MCF 10A (cell line): ENCODE measurements at regions not wholly inside any gene's neighbourhood (a gene's known extent, or its start where the extent isn't known, plus 50 kb on each side); places are given as distances from the start of the nearest gene placed in this dataset.

Experiments used
- BruUV-seq: library from RNA; stranded (reverse); fragments of 400-500 nt; replicated peaks from 2 replicates; lab custom pipeline; 2021; lab: Mats Ljungman, UMichigan
- CTCF ChIA-PET: fragments of 300-600 bp; sonication (Branson Sonifier 250); formaldehyde crosslinking; extraction: SDS; loops from one replicate; lab custom pipeline; 2021; ENCODE audit warnings: antibody characterized with exemption, inconsistent platforms; lab: Yijun Ruan, JAX
- POLR2A ChIA-PET: fragments of 300-600, 350-650 bp; sonication (Branson Sonifier 250); formaldehyde crosslinking; extraction: SDS; loops from one replicate; lab custom pipeline; 2020; ENCODE audit warnings: antibody characterized with exemption, inconsistent platforms; lab: Yijun Ruan, JAX
- DNase-seq: peaks from one replicate; pipeline ENCODE4 v3.0.0-alpha.2; 2018; ENCODE audit not compliant: unreplicated experiment
- H3K27ac Mint-ChIP-seq: one replicate; pipeline ENCODE4 v1.8.0; 2022; ENCODE audit warnings: mild to moderate bottlenecking, low read depth, mixed read lengths; ENCODE audit not compliant: unreplicated experiment
- H3K27me3 Mint-ChIP-seq: one replicate; pipeline ENCODE4 v1.8.0; 2022; ENCODE audit warnings: mixed read lengths; ENCODE audit not compliant: insufficient read depth, unreplicated experiment
- H3K36me3 Mint-ChIP-seq: one replicate; pipeline ENCODE4 v1.8.0; 2022; ENCODE audit warnings: mild to moderate bottlenecking, moderate library complexity, mixed read lengths; ENCODE audit not compliant: insufficient read depth, unreplicated experiment
- H3K4me1 Mint-ChIP-seq: one replicate; pipeline ENCODE4 v1.8.0; 2022; ENCODE audit warnings: mixed read lengths; ENCODE audit not compliant: insufficient read depth, unreplicated experiment
- H3K4me3 Mint-ChIP-seq: one replicate; pipeline ENCODE4 v1.8.0; 2022; ENCODE audit warnings: mild to moderate bottlenecking, moderate library complexity, mixed read lengths; ENCODE audit not compliant: unreplicated experiment
- H3K9me3 Mint-ChIP-seq: one replicate; pipeline ENCODE4 v1.8.0; 2022; ENCODE audit warnings: mixed read lengths; ENCODE audit not compliant: unreplicated experiment
- intact Hi-C: fragments of 100-400 bp; cut with micrococcal nuclease; formaldehyde crosslinking; loops from 2 replicates; pipeline ENCODE4 v1.14.1; 2022
- TF ChIP-seq, protein P1 (sequence below): fragments of 200-600 bp; IDR thresholded peaks from one replicate; pipeline ENCODE4 v1.8.0; 2022; ENCODE audit warnings: antibody characterized with exemption, mild to moderate bottlenecking; ENCODE audit not compliant: unreplicated experiment

DNA sequence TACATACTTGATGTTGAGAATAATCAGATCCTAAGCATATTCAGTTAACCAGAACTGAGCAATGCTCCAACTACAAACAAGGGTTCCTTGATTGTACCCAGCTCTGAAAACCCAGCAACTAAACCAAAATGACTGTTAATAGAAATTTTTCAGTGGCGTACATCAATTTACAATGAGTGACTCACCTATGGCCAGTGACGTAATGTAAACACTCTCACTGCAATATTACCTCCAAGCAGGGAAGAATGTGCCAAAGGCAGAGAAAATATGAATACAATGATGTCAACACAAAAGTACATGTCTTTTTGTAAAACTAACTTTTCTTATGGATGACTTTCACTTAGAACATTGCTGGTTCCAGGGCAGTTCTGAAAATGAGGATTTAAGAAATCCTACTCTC lies 611.3 kb downstream of the EDEM1 start:
- peaks cover 7% of the 10 kb centered on the region for H3K4me1 Mint-ChIP-seq
- peak; percentile 45 for DNase-seq
- no peaks in the 10 kb centered on the region for H3K36me3 Mint-ChIP-seq
- no peaks in the 10 kb centered on the region for H3K9me3 Mint-ChIP-seq
- H3K27me3 Mint-ChIP-seq = no peaks in the 10 kb centered on the region
- BruUV-seq = no TSS peak
- ChIA-PET CTCF (interaction anchor here (0.6 kb wide), 1 partner anchor 374 kb away, joined by 4 read pairs; no protein-coding TSS in a partner anchor), POLR2A (interaction anchor here (0.7 kb wide), 1 partner anchor 286 kb away, joined by 3 read pairs; no protein-coding TSS in a partner anchor)
- H3K4me3 Mint-ChIP-seq = no peak overlapping the region
- H3K27ac Mint-ChIP-seq = no peak overlapping the region
- intact Hi-C loops = no loop called here
- TF ChIP-seq, protein P1, sequence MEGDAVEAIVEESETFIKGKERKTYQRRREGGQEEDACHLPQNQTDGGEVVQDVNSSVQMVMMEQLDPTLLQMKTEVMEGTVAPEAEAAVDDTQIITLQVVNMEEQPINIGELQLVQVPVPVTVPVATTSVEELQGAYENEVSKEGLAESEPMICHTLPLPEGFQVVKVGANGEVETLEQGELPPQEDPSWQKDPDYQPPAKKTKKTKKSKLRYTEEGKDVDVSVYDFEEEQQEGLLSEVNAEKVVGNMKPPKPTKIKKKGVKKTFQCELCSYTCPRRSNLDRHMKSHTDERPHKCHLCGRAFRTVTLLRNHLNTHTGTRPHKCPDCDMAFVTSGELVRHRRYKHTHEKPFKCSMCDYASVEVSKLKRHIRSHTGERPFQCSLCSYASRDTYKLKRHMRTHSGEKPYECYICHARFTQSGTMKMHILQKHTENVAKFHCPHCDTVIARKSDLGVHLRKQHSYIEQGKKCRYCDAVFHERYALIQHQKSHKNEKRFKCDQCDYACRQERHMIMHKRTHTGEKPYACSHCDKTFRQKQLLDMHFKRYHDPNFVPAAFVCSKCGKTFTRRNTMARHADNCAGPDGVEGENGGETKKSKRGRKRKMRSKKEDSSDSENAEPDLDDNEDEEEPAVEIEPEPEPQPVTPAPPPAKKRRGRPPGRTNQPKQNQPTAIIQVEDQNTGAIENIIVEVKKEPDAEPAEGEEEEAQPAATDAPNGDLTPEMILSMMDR = no peak

DNA sequence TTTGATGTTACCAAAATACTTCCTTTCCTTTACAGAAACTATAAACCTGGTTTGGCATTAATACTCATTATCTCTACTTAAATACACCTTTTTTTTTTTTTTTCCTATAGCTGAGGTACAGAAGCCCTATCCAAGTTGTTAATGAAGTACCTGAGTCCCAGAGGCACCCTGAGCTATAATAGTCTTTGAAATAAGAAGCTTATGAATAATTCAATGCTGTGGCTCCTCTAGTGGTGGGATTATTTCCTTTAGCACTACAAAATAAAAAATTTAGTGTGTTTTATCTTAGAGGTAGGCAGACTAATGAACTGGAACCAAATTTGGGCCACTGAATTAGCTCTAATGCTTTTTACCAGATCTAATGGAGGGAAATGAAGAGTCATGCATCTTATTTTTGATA lies 611.9 kb downstream of the EDEM1 start:
- CTCF ChIA-PET = interaction anchor here (0.6 kb wide), 1 partner anchor 374 kb away, joined by 4 read pairs; no protein-coding TSS in a partner anchor
- H3K36me3 Mint-ChIP-seq = no peaks in the 10 kb centered on the region

DNA sequence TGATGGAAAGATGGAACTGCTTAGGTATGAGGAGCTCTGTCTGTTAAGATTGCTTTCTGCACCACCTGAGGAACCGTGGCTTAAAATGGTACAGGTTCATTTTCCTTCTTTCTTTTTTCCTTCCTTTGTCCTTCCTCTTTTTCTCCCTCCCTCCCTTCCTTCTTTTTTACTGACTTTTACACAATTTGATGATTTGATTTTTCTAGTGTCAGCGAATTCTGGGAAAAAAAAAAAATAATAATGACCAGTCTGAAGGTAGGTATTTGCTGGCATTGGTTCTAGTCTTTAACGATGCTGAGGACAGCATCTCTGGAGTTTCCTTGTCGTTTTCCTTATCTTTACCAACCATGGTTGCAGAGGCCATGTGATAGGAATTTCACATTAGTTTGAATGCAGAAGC lies 613.5 kb downstream of the EDEM1 start:
- H3K4me3 Mint-ChIP-seq = no peak overlapping the region
- H3K4me1 Mint-ChIP-seq = peaks cover 7% of the 10 kb centered on the region
- no peaks in the 10 kb centered on the region for H3K9me3 Mint-ChIP-seq
- intact Hi-C loops = no loop called here
- TF ChIP-seq, protein P1 = no peak
- no peak for DNase-seq
- BruUV-seq = no TSS peak
- H3K27me3 Mint-ChIP-seq = no peaks in the 10 kb centered on the region
- ChIA-PET CTCF (no interaction called here), POLR2A (no interaction called here)
- no peaks in the 10 kb centered on the region for H3K36me3 Mint-ChIP-seq
- H3K27ac Mint-ChIP-seq = no peak overlapping the region

More for the DNA sequence above, 611.9 kb downstream of the EDEM1 start:
- no peak for DNase-seq
- POLR2A ChIA-PET = interaction anchor here (1.3 kb wide), 1 partner anchor 9 kb away, joined by 3 read pairs; no protein-coding TSS in a partner anchor
- Mint-ChIP-seq H3K9me3 (no peaks in the 10 kb centered on the region), H3K4me1 (peaks cover 7% of the 10 kb centered on the region), H3K27me3 (no peaks in the 10 kb centered on the region), H3K27ac (no peak overlapping the region), H3K4me3 (no peak overlapping the region)
- no TSS peak for BruUV-seq
- intact Hi-C loops = no loop called here
- TF ChIP-seq, protein P1 = peak; percentile 28

- TF ChIP-seq, protein P1 = peak; percentile 48
- Mint-ChIP-seq H3K36me3 (no peaks in the 10 kb centered on the region), H3K4me1 (no peaks in the 10 kb centered on the region), H3K9me3 (no peaks in the 10 kb centered on the region), H3K27me3 (no peaks in the 10 kb centered on the region), H3K4me3 (no peak overlapping the region), H3K27ac (no peak overlapping the region)
- ChIA-PET POLR2A (no interaction called here), CTCF (interaction anchor here (0.6 to 1.1 kb wide), 7 partner anchors 10 to 1143 kb away, joined by 3 to 5 read pairs (median 3); no protein-coding TSS in a partner anchor)
- no peak for DNase-seq
- intact Hi-C loops = no loop called here
- no TSS peak for BruUV-seq
Observed at GRCh38 chr3:5806192-5806591, 618.7 kb downstream of the EDEM1 start.
